NCI-H1694 treated with DMSO at 0.1 percent for 48 hours (cell line): ENCODE measurements at regions not wholly inside any gene's neighbourhood (a gene's known extent, or its start where the extent isn't known, plus 50 kb on each side); places are given as distances from the start of the nearest gene placed in this dataset.

Source experiments
- DNase-seq: peaks from one replicate; lab custom pipeline; 2025; lab: John Stamatoyannopoulos, UW

DNA sequence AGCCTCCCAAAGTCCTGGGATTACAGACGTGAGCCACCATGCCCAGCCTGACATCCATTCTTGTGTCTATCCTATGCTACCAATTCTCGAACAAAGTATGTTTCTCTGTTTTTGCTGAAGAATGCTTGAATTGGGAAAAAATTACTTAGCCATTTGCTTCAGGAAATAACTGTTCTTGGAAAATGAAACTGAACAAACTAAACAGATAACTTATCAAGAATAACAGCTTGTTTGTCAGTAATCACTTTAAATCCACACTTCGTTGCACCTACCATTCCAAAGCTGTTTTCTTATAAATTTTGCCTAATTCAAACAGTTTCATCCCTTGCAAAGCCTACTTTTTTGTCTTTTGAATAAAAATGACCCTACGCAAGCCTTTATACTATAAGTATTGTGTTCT is 672.9 kb downstream of the SUCLG1 start:
- no peak for DNase-seq

DNA sequence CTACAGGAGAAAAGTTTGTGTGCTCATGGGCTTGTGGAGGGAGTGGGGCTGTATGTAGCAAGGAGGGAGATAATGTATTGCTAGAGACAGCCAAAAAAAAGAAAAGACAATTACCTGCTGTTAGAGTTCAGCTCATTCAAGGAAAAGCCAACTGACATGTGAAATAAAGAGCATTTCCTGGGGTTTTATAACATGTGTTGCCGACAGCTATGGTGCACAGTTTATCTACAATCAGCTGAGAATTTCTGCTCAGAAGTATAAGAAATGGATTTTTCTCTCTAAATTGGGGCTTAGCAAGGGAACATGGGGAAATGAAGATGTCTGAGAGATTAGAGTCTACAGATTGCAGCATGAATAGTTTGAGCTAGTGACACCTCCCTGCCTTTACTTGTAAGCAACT is 674.1 kb downstream of the SUCLG1 start:
- DNase-seq: no peak

DNA sequence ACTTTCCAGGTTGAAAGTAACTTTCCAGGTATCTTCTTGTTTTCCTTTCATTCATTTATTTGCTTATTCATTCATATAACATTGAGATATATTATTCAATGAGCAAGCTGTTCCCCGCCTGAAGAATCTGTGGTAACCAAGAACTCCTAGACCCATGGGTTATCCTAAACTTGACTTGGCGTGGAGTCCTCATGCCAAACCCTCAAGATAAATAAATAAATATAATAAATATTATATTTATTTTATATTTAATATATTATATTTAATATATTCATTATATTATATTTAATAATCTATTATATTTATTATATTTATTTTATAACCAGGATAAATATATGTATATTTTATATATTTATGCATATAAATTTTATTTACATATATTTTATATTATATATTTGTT is 674.8 kb downstream of the SUCLG1 start:
- no peak for DNase-seq

DNA sequence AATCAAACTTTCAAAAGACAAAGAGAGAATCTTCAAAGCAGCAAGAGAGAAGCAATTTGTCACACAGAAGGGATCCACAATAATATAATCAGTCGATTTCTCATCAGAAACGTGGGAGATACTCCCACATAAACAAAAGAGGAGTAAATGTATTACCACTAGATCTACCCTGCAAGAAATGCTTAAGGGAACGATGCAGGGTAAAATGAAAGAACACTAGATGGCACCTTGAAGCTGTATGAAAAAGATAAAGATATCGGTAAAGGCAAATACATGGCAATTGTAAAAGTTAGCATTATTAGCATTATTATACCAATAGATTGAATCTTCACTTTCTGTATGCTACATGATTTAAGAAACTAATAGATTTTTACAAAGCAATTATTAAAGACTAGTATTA is 677.0 kb downstream of the SUCLG1 start:
- no peak for DNase-seq

DNA sequence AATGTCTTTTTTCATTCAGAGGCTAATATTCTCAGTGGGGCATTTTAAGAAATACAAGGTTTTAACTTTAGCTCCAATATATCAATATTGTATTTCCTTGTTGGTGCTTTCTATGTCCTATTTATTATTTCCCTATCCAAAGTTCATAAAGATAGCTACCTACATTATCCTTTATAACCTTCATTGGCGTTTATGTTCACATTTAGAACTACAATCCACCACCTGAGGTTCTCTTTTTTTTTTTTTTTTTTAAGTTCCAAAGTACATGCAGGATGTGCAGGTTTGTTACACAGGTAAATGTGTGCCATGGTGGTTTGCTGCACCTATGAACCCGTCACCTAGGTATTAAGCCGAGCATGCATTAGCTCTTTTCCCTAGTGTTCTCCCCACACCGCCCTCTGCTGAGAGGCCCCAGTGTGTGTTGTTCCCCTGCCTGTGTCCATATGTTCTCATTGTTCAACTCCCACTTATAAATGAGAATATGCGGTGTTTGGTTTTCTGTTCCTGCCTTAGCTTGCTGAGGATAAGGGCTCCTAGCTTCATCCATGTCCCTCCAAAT is 694.6 kb downstream of the SUCLG1 start:
- no peak for DNase-seq

DNA sequence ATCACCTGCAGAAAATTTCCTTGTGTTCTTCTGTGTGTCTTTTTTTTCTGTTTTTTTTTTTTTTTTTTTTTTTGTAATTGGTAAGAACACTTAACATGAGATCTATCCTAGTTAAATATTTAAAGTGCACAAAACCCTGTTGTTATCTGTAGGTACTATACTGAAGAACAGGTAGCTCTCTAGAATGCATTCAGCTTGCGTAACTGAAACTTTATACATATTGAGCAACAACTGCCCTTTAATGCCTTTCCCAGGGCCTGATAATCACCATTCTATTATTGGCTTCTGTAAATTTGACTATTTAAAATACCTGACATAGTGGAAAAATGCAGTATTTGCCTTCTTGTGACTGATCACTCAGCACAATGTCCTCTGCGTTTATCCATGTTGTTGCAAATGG is 701.8 kb downstream of the SUCLG1 start:
- no peak for DNase-seq

DNA sequence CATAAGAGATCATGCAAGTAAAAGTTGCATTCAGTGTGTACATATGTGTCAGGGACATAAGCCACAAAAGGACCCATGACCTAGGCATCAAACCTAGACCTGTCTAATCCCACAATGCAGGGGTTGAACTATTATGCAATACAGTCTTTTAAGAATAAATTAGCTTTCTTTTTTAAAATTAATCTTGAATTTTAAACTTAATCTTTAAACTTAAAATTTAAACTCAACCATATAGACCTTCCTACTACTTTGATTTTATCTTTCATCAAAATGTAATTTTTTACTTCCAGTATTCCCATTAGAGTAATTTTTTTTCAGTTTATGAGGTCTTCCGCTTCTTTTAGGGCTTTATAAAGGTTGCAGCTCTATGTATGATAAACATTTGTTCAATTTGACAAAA is 702.9 kb downstream of the SUCLG1 start:
- no peak for DNase-seq

DNA sequence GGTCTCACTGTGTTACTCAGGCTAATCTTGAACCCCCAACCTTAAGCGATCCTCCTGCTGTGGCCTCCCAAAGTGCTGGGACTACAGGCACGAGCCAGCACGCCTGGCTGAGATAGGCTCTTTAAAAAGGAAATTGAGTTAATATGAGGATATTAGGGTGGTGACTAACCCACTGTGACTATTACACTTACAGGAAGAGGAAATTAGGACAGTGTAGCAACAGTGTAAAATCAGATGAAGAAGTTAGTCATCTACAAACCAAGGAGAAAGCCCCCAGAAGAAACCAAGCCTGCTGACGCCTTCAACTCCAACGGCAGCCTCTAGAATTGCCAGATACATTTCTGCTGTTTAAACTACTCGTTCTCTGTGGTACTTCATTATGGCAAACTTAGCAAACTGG is 711.9 kb downstream of the SUCLG1 start:
- no peak for DNase-seq

DNA sequence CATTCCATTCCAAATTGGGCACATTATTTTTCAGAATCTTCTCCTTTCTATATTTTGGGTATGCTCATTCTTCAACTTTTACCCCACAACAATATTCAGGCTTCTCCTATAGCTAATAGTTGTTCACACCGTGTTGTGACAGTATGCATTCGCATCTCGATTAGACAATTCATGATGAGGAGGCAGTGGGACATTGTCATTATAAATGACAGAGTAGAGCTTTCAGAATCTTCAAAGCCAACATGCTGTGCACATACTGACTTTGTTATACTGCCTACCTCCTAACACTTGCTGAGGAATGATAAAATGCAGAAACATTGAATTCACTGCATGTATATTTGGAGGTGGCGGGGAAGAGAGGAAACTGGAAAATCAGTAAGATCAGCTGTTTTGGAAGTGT is 714.2 kb downstream of the SUCLG1 start:
- DNase-seq: no peak

DNA sequence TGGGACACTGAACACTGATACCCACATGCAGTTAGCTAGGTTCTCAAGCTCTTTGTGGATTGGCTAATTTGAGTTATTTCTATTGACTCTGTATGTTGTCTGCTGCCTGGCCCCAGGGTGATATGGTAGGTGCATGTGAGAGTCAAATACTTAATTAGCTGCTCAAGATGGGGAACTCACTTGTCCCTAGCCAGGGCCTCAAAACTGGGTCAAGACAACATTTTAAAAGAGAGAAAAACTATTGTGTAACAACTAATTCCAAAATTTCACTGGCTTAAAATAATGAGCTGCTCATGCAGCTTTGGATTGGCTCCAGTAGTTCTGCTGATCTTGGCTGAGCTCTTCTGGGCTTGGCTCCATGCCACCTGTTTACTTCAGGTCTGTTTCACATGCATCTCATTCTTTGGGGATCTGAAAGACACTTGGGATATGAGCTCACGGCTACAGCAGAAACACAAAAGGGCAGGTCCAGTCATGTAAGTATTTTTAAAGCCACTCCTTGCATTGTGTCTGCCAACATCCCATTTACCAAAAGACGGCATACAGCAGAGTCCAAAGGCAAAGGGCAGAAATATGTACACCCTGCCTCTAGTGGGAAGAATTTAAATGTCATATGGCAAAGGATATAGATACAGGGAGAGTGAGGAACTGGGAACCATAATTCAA is 716.8 kb downstream of the SUCLG1 start:
- peak; percentile 62 for DNase-seq

DNA sequence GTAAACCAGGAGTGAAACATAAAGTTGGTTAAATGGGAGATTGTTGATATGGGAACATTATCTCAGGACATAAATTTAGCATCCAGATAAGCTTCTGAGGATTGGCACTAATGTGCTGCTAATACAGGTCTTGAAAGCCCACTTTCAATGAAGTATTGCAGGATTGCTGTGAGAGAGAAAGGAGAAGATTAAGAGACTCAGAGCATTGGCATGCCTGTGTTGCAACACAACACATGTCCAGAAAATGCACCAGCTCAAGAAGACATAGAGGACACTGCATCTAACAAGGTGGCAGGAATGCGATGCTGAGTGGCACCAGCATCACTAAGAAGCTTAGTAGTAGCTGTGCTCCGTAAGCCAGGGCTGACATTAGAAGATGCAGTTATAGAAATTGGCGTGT is 728.9 kb downstream of the SUCLG1 start:
- no peak for DNase-seq

DNA sequence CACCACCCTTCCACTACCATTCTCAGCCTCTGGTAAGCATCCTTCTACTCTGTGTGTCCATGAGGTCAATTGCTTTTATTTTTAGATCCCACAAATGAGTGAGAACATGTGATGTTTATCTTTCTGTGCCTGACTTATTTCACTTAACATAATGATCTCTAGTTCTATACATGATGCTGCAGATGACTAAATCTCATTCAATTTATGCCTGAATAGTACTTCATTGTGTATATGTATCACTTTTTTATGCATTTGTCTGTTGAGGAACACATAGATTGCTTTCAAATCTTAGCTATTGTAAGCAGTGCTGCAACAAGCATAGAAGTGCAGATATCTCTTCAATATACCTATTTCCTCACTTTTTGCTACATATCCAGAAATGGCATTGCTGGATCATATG is 733.3 kb downstream of the SUCLG1 start:
- DNase-seq: no peak

DNA sequence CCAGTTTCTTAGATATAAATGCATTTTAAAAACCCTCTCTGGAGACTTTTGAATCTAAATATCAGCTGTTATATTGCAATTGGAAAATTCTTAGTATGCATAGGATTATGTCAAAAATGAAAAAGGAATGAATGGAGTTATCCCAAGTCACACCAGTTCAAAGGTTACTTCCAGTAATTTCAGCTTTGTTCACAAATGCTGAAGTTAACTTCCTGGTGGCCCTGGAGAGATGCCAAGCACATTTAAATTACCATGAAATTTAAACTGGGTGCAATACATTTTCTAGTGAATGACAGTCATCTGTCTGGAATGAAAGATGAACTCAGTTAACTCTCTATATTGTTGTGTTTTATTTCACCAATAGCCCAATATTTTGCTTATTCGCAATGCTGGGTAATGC is 753.9 kb downstream of the SUCLG1 start:
- DNase-seq: no peak

DNA sequence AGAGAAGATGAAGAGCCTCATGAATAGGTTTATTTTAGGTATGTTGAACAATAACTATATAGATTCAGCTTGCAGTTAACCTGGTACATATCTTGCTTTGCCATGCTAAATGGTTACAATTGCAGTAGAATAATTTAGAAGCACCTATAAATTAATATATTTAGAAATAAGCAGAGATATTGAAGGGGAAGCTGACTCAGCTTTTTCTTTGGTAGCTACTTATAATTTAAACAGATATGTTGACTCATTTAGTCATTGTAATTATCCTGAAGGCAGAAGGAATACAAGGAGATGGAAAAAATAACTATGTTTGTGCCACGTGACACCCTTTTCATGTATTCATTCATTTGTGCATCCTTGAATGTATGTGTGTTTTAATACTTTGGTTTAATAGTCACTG is 755.5 kb downstream of the SUCLG1 start:
- DNase-seq: no peak

DNA sequence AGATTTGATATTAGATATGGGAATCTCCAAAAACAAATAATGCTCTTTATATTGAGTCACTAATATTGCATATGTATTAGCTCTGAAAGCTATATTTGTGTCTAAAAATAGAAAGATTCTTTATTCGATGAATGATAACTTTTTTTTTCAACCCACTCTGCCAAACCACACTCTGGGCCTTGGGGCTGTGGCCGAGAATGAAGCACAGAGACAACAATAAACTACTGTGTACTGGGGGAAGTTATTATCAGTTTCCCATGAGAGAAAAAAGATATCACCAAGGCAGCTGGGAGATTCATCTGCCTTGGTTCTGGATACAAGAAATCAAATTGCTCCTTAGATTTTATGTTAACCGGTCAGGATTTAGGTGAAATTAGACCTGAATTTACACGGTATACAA is 762.2 kb downstream of the SUCLG1 start:
- DNase-seq: no peak

DNA sequence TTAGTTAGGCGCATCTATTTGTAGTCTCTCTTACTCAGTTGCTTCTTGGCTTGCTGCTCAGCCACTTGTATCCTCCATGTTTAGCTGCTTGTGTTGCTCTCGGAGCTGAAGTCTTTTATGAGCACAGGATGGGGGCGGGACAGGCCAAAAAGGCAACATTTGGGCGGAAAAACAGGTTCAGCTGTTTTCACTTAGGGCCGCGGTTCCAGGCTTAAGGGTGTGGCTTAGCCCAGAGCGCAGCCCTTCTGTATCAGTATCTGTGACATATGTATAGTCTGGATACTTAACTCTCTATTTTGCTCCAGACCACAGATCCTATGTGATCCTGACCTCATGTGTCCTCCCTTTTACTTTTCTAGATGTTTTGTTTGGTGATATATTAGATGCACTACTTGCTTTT is 763.5 kb downstream of the SUCLG1 start:
- no peak for DNase-seq

DNA sequence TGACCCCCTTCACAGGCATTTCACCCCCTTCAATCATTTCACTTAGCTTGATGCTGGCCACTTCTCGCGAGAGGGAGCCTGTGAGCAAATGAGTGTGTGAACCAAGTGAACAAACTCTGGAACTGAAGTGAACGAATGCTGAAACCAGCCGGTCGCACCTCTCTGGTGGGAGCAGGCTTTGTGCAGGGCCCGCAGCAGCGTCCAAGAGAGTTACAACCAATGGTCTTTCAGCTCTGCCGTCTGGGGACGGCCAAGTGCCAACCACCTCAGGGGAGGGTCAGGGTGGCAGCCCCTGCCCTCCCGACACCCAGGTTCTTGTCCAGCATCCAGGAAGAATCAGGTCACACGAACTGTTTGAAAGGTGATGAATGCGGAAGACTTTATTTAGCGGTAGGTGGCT is 764.0 kb downstream of the SUCLG1 start:
- DNase-seq: no peak

DNA sequence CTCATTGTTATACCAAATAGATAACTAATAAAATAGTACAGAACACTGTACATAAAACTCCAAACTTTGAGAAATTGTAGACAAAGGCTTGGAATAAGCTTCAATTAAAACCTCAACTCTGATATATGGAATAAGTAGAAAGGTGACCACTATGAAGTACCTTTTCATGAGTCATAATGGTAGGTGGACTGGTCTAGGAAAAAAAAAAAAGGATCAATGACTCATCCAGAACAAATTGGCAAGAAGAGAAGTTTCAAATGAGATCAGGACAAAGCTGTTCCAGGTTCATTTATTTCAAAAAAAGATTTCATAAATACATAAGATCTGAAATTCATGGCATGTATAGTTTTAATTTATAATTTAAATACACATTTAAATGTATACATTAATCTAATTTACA is 769.7 kb downstream of the SUCLG1 start:
- no peak for DNase-seq

DNA sequence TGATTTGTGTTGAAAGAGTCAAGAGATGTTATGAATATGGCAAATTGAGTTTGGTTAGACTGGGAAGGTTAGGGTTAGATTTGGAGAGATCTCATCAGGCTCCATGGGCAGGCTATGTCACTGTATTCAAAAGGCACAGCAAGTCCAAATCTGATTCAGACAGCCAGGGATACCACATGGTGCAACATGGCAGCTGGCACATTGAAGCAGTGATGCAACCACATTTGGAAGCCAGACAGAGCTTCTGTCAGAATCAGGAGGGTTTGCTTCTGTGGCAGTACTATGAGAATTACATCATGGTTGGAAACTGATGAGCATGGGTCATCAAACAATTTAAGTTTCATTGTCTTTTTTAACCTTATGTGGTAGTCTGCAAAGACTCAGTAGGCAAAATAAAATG is 772.2 kb downstream of the SUCLG1 start:
- DNase-seq: peak; percentile 16

DNA sequence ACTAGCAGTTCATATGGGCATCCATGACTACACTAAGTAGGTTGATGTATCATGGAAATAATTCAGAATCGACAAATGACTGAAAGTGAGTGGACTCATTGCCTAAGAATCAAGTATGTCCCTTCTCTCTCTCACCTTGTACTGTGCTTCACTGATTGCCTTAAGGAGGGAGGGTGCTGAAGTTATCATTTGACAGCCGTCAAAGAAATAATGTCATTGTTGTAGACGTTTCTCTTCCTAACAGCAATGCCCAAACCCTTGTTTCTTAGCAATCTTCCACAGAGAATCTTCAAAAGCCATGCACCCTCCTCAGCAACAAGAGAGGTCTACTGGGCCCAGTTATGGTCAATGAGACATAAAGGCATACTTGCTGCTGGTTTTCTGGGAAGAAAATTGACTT is 785.0 kb downstream of the SUCLG1 start:
- no peak for DNase-seq

DNA sequence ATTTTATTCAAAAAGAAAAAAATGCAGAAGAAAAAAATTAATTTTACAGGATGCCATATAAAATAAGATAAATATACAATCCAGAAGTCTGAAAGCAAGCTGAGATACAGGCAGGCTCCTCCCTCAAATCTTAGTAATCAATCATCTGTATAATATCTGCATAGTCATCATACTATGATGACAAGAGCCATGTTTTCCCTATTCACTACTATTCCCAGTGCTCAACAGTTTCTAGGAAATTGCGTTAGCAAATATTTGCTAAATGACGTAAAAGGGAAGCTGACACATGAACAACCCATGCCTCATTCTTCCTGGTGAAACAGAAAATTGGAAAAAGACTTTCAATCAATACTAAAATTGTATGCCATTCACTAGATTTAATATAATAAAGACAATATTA is 793.2 kb downstream of the SUCLG1 start:
- DNase-seq: no peak

DNA sequence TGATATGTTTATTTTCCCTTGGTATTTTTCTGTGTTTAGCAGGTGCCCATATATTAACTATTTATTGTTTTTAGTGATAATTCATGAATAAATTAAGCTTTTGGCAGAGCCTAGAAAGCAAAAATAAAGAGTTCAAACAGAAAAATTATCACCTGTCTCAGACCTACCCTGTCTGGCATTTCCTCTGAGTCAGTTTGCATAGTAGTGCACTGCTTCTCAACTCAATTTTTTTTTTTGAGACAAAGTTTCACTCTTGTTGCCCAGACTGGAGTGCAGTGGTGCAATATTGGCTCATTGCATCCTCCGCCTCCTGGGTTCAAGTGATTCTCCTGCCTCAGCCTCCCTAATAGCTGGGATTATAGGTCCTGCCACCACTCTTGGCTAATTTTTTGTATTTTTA is 793.9 kb downstream of the SUCLG1 start:
- no peak for DNase-seq

DNA sequence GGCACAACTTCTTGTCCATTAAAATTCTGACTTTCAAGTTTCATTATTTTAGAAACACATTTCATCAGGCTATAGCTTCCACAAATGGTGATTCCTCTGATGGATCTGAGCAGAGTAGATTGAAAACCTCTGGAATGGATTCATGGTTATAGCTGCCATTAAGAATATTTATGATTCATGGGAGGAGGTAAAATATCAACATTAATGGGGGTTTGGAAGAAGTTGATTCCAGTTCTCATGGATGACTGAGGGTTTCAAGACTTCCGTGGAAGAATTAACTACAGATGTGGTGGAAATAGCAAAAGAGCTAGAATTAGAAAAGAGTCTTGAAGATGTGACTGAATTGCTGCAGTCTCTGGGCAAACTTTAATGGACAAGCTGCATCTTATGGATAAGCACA is 797.4 kb downstream of the SUCLG1 start:
- no peak for DNase-seq

DNA sequence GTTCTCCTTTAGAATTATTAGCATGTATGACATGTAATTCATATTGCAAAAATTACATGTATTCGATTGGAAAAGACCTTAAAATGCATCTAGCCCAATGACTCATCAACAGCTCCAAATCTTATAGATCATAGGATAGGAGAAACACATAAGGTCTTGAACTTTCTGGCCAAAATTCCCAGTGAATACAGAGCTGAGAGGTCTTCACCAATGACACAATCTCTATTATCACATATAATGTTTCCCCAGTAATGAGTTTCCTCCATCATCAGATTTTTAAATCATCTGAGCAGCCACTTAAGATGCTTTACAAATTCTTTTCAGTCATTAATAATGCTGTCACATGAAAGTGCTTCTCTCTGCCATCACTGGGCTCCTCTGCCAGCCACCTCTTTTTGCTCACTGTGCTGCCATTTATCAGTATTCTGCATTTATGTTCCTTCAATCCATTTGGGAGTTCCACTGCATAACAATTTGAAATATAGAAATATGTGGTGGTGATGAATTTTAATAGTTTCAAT is 804.9 kb downstream of the SUCLG1 start:
- no peak for DNase-seq
